PFSK-1 (cell line): ENCODE measurements at regions not wholly inside any gene's neighbourhood (a gene's known extent, or its start where the extent isn't known, plus 50 kb on each side); places are given as distances from the start of the nearest gene placed in this dataset.
A peak's percentile ranks its signal among the peaks of the same experiment; 100 is the strongest.

ENCODE experiments used
- FOXP2 ChIP-seq: optimal IDR thresholded peaks from 2 replicates; pipeline ENCODE3; 2011; ENCODE audit warnings: borderline replicate concordance, control low read depth, inconsistent platforms; ENCODE audit not compliant: insufficient read depth; ENCODE audit errors: extremely low read length, extremely low read depth
- POLR2AphosphoS5 ChIP-seq: IDR thresholded peaks from 2 replicates; pipeline ENCODE4 v1.6.1; 2012; ENCODE audit warnings: low read depth, mild to moderate bottlenecking, control low read depth, low read length, moderate library complexity
- SIN3A ChIP-seq: IDR thresholded peaks from 2 replicates; pipeline ENCODE4 v1.6.1; 2012; ENCODE audit warnings: mild to moderate bottlenecking, low read length, moderate library complexity, borderline replicate concordance; ENCODE audit not compliant: insufficient read depth
- TAF1 ChIP-seq: IDR thresholded peaks from 2 replicates; pipeline ENCODE4 v1.6.1; 2012; ENCODE audit warnings: low read length, control low read depth, borderline replicate concordance; ENCODE audit not compliant: insufficient read depth
- TF ChIP-seq, protein P1 (sequence below), 2 experiments: IDR thresholded peaks; 2 replicates each; pipeline versions ENCODE4 v1.6.1 to v1.8.0; 2011 to 2012; ENCODE audit warnings: low read depth in 2 of 2, low read length in 2 of 2, control low read depth in 1 of 2, inconsistent platforms in 1 of 2, mild to moderate bottlenecking in 1 of 2, moderate library complexity in 1 of 2; ENCODE audit not compliant: insufficient read depth in 1 of 2

DNA sequence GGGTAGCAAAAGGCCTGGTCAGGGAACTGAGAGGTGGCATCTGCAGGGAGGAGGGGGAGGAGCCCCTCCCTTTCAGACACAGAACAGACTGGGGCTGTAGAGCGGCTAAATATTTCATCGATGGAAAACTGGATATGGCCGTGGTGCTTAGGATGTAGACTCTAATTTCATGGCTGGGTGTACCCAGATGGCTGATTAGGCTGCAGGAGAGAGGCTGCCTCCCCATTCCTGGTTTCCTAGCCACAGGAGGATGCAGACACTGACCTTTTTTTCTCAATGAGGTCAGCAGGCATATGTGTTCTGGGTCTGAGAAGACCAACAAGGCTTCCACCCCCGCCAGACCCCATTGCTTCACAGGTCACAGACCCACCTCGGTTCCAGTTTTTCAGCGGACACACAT, 58.1 kb upstream of the CALM2 start:
- TF ChIP-seq SIN3A (no peak), TAF1 (no peak), FOXP2 (no peak), POLR2AphosphoS5 (no peak)
- TF ChIP-seq, protein P1, sequence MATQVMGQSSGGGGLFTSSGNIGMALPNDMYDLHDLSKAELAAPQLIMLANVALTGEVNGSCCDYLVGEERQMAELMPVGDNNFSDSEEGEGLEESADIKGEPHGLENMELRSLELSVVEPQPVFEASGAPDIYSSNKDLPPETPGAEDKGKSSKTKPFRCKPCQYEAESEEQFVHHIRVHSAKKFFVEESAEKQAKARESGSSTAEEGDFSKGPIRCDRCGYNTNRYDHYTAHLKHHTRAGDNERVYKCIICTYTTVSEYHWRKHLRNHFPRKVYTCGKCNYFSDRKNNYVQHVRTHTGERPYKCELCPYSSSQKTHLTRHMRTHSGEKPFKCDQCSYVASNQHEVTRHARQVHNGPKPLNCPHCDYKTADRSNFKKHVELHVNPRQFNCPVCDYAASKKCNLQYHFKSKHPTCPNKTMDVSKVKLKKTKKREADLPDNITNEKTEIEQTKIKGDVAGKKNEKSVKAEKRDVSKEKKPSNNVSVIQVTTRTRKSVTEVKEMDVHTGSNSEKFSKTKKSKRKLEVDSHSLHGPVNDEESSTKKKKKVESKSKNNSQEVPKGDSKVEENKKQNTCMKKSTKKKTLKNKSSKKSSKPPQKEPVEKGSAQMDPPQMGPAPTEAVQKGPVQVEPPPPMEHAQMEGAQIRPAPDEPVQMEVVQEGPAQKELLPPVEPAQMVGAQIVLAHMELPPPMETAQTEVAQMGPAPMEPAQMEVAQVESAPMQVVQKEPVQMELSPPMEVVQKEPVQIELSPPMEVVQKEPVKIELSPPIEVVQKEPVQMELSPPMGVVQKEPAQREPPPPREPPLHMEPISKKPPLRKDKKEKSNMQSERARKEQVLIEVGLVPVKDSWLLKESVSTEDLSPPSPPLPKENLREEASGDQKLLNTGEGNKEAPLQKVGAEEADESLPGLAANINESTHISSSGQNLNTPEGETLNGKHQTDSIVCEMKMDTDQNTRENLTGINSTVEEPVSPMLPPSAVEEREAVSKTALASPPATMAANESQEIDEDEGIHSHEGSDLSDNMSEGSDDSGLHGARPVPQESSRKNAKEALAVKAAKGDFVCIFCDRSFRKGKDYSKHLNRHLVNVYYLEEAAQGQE (IDR thresholded peaks at IDR 0.05; ENCODE audit: insufficient read depth in 1 of 2, low read depth in 2 of 2, low read length in 2 of 2) = no peak

DNA sequence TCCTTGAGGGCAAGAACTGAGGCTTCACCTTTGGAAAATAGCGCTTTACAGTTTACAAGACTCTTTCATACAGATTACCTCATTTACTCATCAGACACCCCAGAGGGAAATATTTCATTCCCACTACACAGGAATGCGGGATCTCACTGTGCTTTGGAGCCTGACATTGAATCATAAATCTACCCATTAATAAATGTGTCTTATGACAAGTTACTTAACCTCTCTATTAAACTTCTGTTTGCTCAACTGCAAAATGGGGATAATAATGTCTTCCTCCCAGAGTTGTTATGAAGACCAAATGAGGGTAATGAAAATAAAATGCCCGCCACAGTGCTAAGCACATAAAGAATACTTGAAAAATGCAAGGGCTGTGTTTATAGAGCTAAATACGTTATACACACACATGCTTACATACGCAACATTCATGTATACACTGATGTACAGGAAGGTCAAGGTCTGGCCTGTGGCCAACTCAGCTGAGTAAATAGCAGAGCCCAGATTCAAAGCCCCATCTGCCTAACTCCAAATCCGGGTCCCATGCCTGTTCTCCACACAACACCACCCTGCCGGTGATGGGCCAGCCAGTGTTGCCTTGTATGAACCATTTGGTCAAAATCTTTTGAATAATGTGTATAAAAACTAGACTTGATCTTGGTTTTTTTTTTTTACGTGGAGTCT, 56.6 kb upstream of the CALM2 start:
- TF ChIP-seq, protein P1 (IDR thresholded peaks at IDR 0.05; ENCODE audit: insufficient read depth in 1 of 2, low read depth in 2 of 2, low read length in 2 of 2) = no peak
- TF ChIP-seq FOXP2 = peak; percentile 86

DNA sequence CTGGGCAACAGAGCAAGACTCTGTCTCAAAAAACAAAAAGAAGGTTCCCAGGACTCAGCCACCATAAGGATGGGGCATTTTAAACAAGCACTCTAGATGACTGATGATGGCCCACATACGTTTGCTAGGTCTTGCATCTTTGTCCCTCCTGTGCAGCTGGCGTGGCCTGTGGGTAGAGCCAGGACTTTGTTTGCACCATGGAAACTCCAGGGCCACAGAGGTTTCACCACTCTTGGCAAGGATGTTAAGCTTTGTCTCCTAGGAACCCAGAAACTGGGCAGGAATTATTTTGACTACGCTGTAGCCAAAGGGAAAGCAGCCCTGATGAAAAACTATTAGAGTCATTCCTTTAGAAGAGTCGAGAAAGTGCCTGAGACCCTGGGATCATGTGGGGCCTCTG, 54.1 kb upstream of the CALM2 start:
- TF ChIP-seq TAF1 (no peak), FOXP2 (no peak), SIN3A (no peak), POLR2AphosphoS5 (no peak)
- TF ChIP-seq, protein P1 (IDR thresholded peaks at IDR 0.05; ENCODE audit: insufficient read depth in 1 of 2, low read depth in 2 of 2, low read length in 2 of 2) = no peak

DNA sequence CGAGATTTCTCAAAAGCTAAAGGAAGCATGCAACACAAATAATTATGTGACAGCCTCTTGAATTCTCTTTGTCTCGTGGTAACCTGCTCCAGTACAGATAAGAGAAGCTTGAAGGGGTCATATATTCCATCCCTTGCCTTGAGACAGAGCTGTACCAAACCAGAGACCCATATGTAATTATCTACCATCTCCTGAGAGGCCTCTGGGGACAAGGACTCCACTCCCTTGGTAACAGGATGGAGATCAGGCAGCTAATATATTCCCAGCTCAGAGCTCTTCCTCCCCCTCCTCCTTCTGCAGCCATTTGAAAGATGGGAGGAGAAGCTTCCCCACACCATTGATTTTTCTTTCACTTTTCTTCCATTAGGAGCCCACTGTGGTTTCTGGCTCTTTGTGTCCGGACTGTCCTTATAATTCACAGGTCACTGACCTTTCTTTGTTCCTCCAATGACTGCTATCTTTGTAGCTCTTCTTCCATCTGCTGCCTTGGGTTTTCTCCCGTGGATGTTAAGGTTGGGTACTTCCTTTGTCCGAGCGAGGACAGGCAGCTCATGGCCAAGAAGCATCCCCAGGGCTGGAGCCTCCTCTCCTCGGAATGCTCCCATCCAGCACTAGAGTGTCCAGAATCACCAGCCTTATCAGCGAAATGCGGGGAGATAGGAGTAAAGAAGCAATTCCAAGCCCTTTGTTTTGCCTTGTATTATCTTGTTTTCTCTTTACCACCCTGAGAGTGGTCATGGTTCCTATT, 51.4 kb upstream of the CALM2 start:
- TF ChIP-seq, protein P1 (IDR thresholded peaks at IDR 0.05; ENCODE audit: insufficient read depth in 1 of 2, low read depth in 2 of 2, low read length in 2 of 2) = no peak
- TF ChIP-seq FOXP2 = no peak
- no peak for TF ChIP-seq POLR2AphosphoS5
- no peak for TF ChIP-seq SIN3A
- no peak for TF ChIP-seq TAF1

DNA sequence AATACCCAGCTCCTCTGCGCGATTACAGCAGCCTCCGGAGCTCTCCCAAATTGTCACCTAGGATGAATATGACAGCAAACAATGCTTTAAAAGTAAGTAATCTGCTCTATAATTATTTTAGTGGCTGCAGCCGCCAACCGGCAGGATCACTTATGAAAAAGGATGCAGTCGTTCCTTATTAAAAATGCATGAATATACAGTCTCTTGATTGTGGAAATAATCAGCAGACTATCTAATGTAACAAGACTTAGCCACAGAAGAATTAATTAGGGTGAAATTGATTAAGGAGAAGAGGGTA, 50.6 kb upstream of the CALM2 start:
- TF ChIP-seq FOXP2 (no peak), SIN3A (no peak), POLR2AphosphoS5 (no peak), TAF1 (no peak)
- TF ChIP-seq, protein P1 (IDR thresholded peaks at IDR 0.05; ENCODE audit: insufficient read depth in 1 of 2, low read depth in 2 of 2, low read length in 2 of 2) = no peak
